LHCN-M2 (cell line): ENCODE measurements at regions not wholly inside any gene's neighbourhood (a gene's known extent, or its start where the extent isn't known, plus 50 kb on each side); places are given as distances from the start of the nearest gene placed in this dataset.
"Not testable (repeated sequence)": the region's sequence is repeated elsewhere in the genome, so short reads cannot be mapped to it uniquely, and the experiment has no call there.

Experiments
- DNase-seq: peaks from one replicate; pipeline ENCODE4 v3.0.0-alpha.2; 2012; ENCODE audit warnings: low read depth

- DNase-seq: no peak
Measured at GRCh38 chr3:68676136-68676535, 256.2 kb downstream of the TAFA4 start.

GRCh38 chr3:68667346-68667745 is 265.0 kb downstream of the TAFA4 start:
- no peak for DNase-seq

- DNase-seq: no peak
Measured at GRCh38 chr3:68666429-68667136, 265.8 kb downstream of the TAFA4 start.

- DNase-seq: no peak
Measured at GRCh38 chr3:68664276-68664675, 268.1 kb downstream of the TAFA4 start.

- no peak for DNase-seq
Measured at GRCh38 chr3:68662176-68662575, 270.2 kb downstream of the TAFA4 start.

- not testable (repeated sequence) for DNase-seq
Measured at GRCh38 chr3:68650657-68651056, 281.7 kb downstream of the TAFA4 start.

- no peak for DNase-seq
Measured at GRCh38 chr3:68648494-68648893, 283.9 kb downstream of the TAFA4 start.

GRCh38 chr3:68631850-68632545 is 300.3 kb downstream of the TAFA4 start:
- no peak for DNase-seq

- no peak for DNase-seq
Measured at GRCh38 chr3:68620211-68620610, 312.1 kb downstream of the TAFA4 start.

GRCh38 chr3:68614087-68614486 is 318.3 kb downstream of the TAFA4 start:
- no peak for DNase-seq

GRCh38 chr3:68571321-68571720 is 361.0 kb downstream of the TAFA4 start:
- no peak for DNase-seq

- DNase-seq: no peak
Measured at GRCh38 chr3:68560728-68561127, 371.6 kb downstream of the TAFA4 start.

GRCh38 chr3:68535782-68536181 is 396.6 kb downstream of the TAFA4 start:
- DNase-seq: no peak

GRCh38 chr3:68523330-68523729 is 409.0 kb downstream of the TAFA4 start:
- no peak for DNase-seq

GRCh38 chr3:68515237-68515636 is 417.1 kb downstream of the TAFA4 start:
- no peak for DNase-seq

- DNase-seq: no peak
Measured at GRCh38 chr3:68504201-68504600, 428.1 kb downstream of the TAFA4 start.

- DNase-seq: not testable (repeated sequence)
Measured at GRCh38 chr3:68485845-68486244, 446.5 kb downstream of the TAFA4 start.

- DNase-seq: no peak
Measured at GRCh38 chr3:68485051-68485450, 447.3 kb downstream of the TAFA4 start.

- DNase-seq: no peak
Measured at GRCh38 chr3:68483601-68484000, 448.7 kb downstream of the TAFA4 start.

- DNase-seq: no peak
Measured at GRCh38 chr3:68483041-68483440, 449.3 kb downstream of the TAFA4 start.

- DNase-seq: no peak
Measured at GRCh38 chr3:68482565-68482964, 449.8 kb downstream of the TAFA4 start.

GRCh38 chr3:68479779-68480178 is 452.6 kb downstream of the TAFA4 start:
- DNase-seq: no peak

GRCh38 chr3:68468695-68469375 is 463.5 kb downstream of the TAFA4 start:
- no peak for DNase-seq
